Activated CD4-positive, alpha-beta T cell treated with anti-CD3 and anti-CD28 coated beads, Interleukin-2, amount 50 U/mL, for 16 hours (primary cell): ENCODE measurements at regions not wholly inside any gene's neighbourhood (a gene's known extent, or its start where the extent isn't known, plus 50 kb on each side); places are given as distances from the start of the nearest gene placed in this dataset.
"Not testable (repeated sequence)": the region's sequence is repeated elsewhere in the genome, so short reads cannot be mapped to it uniquely, and the experiment has no call there.

Experiments
- DNase-seq: peaks from one replicate; pipeline ENCODE4 v3.0.0-alpha.2; 2020

GRCh38 chr15:69903470-69904469, 193.9 kb downstream of the TLE3 start:
- no peak for DNase-seq

- no peak for DNase-seq
Observed at GRCh38 chr15:69906256-69907185, 191.2 kb downstream of the TLE3 start.

GRCh38 chr15:69908060-69908459, 189.7 kb downstream of the TLE3 start:
- no peak for DNase-seq

- DNase-seq = no peak
Observed at GRCh38 chr15:69908590-69909420, 188.9 kb downstream of the TLE3 start.

- DNase-seq = no peak
Observed at GRCh38 chr15:69909719-69910444, 187.8 kb downstream of the TLE3 start.

GRCh38 chr15:69910514-69910913, 187.2 kb downstream of the TLE3 start:
- no peak for DNase-seq

- DNase-seq = no peak
Observed at GRCh38 chr15:69912116-69912515, 185.6 kb downstream of the TLE3 start.

GRCh38 chr15:69914040-69914439, 183.7 kb downstream of the TLE3 start:
- DNase-seq = no peak

- no peak for DNase-seq
Observed at GRCh38 chr15:69914960-69915359, 182.8 kb downstream of the TLE3 start.

- no peak for DNase-seq
Observed at GRCh38 chr15:69916169-69916785, 181.4 kb downstream of the TLE3 start.

GRCh38 chr15:69917056-69917455, 180.7 kb downstream of the TLE3 start:
- no peak for DNase-seq

GRCh38 chr15:69919816-69920215, 177.9 kb downstream of the TLE3 start:
- no peak for DNase-seq

- no peak for DNase-seq
Observed at GRCh38 chr15:69920221-69920620, 177.5 kb downstream of the TLE3 start.

- no peak for DNase-seq
Observed at GRCh38 chr15:69921626-69922619, 175.8 kb downstream of the TLE3 start.

- no peak for DNase-seq
Observed at GRCh38 chr15:69924531-69924930, 173.2 kb downstream of the TLE3 start.

- DNase-seq = no peak
Observed at GRCh38 chr15:69926006-69926405, 171.7 kb downstream of the TLE3 start.

- no peak for DNase-seq
Observed at GRCh38 chr15:69926721-69927120, 171.0 kb downstream of the TLE3 start.

GRCh38 chr15:69928890-69929289, 168.8 kb downstream of the TLE3 start:
- DNase-seq = not testable (repeated sequence)

GRCh38 chr15:69929905-69930630, 167.6 kb downstream of the TLE3 start:
- no peak for DNase-seq
